Nephron (organoid): ENCODE measurements at regions not wholly inside any gene's neighbourhood (a gene's known extent, or its start where the extent isn't known, plus 50 kb on each side); places are given as distances from the start of the nearest gene placed in this dataset.

ENCODE experiments used
- H3K27ac Mint-ChIP-seq, 3 experiments: 2 replicates each; pipeline ENCODE4 v1.8.0; 2020; ENCODE audit warnings: mixed read lengths in 3 of 3, mild to moderate bottlenecking in 2 of 3, moderate library complexity in 1 of 3
- H3K27me3 Mint-ChIP-seq: 2 replicates; pipeline ENCODE4 v1.8.0; 2021; ENCODE audit warnings: low read depth, mild to moderate bottlenecking, moderate library complexity, mixed read lengths
- H3K36me3 Mint-ChIP-seq: 2 replicates; pipeline ENCODE4 v1.8.0; 2020; ENCODE audit warnings: low read depth, mixed read lengths
- H3K4me1 Mint-ChIP-seq: 2 replicates; pipeline ENCODE4 v1.8.0; 2020; ENCODE audit warnings: mixed read lengths
- H3K4me3 Mint-ChIP-seq, 3 experiments: 2 replicates each; pipeline ENCODE4 v1.8.0; 2020; ENCODE audit warnings: mild to moderate bottlenecking in 3 of 3, mixed read lengths in 3 of 3, moderate library complexity in 2 of 3
- H3K9me3 Mint-ChIP-seq: 2 replicates; pipeline ENCODE4 v1.8.0; 2020; ENCODE audit warnings: mixed read lengths
- TF ChIP-seq, protein P1 (sequence below), 3 experiments: fragments of 200-600 bp; sonication (generic); IDR thresholded peaks; one replicate each; pipeline ENCODE4 v1.5.0; 2021; ENCODE audit warnings: antibody characterized with exemption in 3 of 3; ENCODE audit not compliant: unreplicated experiment in 3 of 3

GRCh38 chr15:100723315-100723801, 121.0 kb downstream of the ASB7 start:
- Mint-ChIP-seq H3K27me3 (peaks cover 27% of the 10 kb centered on the region), H3K4me3 (no peak overlapping the region), H3K4me1 (peaks cover 34% of the 10 kb centered on the region), H3K27ac (peak overlapping the region; percentile 39 to 69 (median 65)), H3K9me3 (no peaks in the 10 kb centered on the region), H3K36me3 (no peaks in the 10 kb centered on the region)
- TF ChIP-seq, protein P1, sequence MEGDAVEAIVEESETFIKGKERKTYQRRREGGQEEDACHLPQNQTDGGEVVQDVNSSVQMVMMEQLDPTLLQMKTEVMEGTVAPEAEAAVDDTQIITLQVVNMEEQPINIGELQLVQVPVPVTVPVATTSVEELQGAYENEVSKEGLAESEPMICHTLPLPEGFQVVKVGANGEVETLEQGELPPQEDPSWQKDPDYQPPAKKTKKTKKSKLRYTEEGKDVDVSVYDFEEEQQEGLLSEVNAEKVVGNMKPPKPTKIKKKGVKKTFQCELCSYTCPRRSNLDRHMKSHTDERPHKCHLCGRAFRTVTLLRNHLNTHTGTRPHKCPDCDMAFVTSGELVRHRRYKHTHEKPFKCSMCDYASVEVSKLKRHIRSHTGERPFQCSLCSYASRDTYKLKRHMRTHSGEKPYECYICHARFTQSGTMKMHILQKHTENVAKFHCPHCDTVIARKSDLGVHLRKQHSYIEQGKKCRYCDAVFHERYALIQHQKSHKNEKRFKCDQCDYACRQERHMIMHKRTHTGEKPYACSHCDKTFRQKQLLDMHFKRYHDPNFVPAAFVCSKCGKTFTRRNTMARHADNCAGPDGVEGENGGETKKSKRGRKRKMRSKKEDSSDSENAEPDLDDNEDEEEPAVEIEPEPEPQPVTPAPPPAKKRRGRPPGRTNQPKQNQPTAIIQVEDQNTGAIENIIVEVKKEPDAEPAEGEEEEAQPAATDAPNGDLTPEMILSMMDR (IDR thresholded peaks at IDR 0.05; ENCODE audit: unreplicated experiment in 3 of 3), result no peak

- TF ChIP-seq, protein P1 (IDR thresholded peaks at IDR 0.05; ENCODE audit: unreplicated experiment in 3 of 3), result no peak
- H3K4me1 Mint-ChIP-seq, result peaks cover 34% of the 10 kb centered on the region
- no peaks in the 10 kb centered on the region for H3K9me3 Mint-ChIP-seq
- no peak overlapping the region for H3K4me3 Mint-ChIP-seq
- H3K27ac Mint-ChIP-seq, result peak overlapping the region; percentile 4 to 64 (median 60)
- no peaks in the 10 kb centered on the region for H3K36me3 Mint-ChIP-seq
- peaks cover 22% of the 10 kb centered on the region for H3K27me3 Mint-ChIP-seq
Measured at GRCh38 chr15:100725121-100726069, 123.0 kb downstream of the ASB7 start.

DNA sequence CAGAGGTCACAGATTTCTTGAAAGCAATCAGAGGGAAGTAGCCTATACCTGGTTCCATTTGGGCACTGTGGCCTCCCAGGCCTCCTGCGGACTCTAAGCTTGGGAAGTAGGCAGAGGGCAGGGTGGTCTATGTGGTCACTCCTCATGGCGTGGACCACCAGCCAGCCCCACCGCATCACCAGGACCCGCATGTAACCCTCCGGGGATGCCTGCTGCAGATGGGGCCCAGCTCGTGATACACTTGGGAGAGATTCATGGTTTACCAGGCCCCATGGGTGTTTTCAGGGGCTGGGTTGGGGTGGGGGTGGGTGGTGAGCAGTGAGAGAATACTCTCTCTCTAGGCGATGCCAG, 123.7 kb downstream of the ASB7 start:
- H3K4me1 Mint-ChIP-seq, result peaks cover 34% of the 10 kb centered on the region
- peaks cover 22% of the 10 kb centered on the region for H3K27me3 Mint-ChIP-seq
- TF ChIP-seq, protein P1 (IDR thresholded peaks at IDR 0.05; ENCODE audit: unreplicated experiment in 3 of 3), result no peak
- H3K4me3 Mint-ChIP-seq, result no peak overlapping the region
- H3K36me3 Mint-ChIP-seq, result no peaks in the 10 kb centered on the region
- H3K27ac Mint-ChIP-seq, result peak overlapping the region in 1 of 3 experiments; percentile 49
- no peaks in the 10 kb centered on the region for H3K9me3 Mint-ChIP-seq

- Mint-ChIP-seq H3K27ac (peak overlapping the region in 1 of 3 experiments; percentile 49), H3K9me3 (no peaks in the 10 kb centered on the region), H3K4me3 (no peak overlapping the region), H3K27me3 (peaks cover 22% of the 10 kb centered on the region), H3K4me1 (peaks cover 34% of the 10 kb centered on the region), H3K36me3 (no peaks in the 10 kb centered on the region)
- TF ChIP-seq, protein P1 (IDR thresholded peaks at IDR 0.05; ENCODE audit: unreplicated experiment in 3 of 3), result no peak
Measured at GRCh38 chr15:100726421-100727190, 124.2 kb downstream of the ASB7 start.

DNA sequence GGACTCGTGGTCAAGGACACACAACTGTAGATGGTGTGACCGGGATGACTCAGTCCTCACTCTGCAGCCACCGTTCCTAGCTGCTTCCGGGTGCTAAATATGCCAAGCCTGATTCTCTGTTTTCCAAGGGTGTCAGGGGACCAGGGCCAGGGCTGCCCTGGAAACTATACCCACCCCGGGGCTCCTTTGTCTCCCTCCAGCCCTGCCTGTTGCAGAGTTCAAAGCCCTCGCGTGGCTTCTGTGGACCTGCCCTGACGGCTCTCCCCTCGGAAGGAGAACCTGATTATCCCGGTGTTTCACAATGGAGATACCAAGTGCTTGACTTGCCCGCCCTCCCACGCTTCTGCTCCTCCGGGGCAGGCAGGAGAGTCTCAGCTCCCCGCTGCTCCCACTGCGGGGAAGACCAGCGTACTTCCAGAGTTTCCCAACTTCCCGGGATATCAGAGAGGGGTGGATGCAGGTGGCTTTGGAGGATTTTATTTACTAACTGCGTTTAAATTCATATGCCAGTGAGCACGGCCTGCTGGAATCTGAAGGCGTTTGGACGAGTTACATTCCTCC, 125.0 kb downstream of the ASB7 start:
- H3K9me3 Mint-ChIP-seq, result no peaks in the 10 kb centered on the region
- TF ChIP-seq, protein P1 (IDR thresholded peaks at IDR 0.05; ENCODE audit: unreplicated experiment in 3 of 3), result no peak
- no peak overlapping the region for H3K4me3 Mint-ChIP-seq
- H3K27ac Mint-ChIP-seq, result peak overlapping the region in 1 of 3 experiments; percentile 49
- H3K27me3 Mint-ChIP-seq, result peaks cover 22% of the 10 kb centered on the region
- H3K4me1 Mint-ChIP-seq, result peaks cover 30% of the 10 kb centered on the region
- H3K36me3 Mint-ChIP-seq, result no peaks in the 10 kb centered on the region
